DMS79 treated with DMSO at 0.1 percent for 48 hours (cell line): ENCODE measurements at regions not wholly inside any gene's neighbourhood (a gene's known extent, or its start where the extent isn't known, plus 50 kb on each side); places are given as distances from the start of the nearest gene placed in this dataset.

Experiments
- DNase-seq: peaks from one replicate; lab custom pipeline; 2025; lab: John Stamatoyannopoulos, UW

- DNase-seq = no peak
These were observed 94.5 kb upstream of the FOXP4 start for GRCh38 chr6:41451515-41452163.

DNA sequence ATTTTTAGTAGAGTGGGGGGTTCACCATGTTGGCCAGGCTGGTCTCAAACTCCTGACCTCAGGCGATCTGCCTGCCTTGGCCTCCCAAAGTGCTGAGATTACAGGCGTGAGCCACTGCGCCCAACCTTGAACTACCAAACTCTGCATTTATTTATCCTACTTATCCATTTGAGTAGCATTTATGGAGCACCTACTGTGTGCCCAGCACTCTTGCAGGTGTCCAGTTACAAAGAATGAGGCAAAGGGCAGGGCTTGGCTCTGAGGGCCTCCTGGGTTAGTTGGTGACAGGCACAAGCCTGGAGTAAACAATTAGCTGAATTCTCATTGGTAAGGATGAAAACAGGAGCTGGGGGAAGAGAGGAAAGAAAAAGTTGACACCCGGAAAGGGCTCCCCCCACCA is 93.4 kb upstream of the FOXP4 start:
- DNase-seq = no peak

DNA sequence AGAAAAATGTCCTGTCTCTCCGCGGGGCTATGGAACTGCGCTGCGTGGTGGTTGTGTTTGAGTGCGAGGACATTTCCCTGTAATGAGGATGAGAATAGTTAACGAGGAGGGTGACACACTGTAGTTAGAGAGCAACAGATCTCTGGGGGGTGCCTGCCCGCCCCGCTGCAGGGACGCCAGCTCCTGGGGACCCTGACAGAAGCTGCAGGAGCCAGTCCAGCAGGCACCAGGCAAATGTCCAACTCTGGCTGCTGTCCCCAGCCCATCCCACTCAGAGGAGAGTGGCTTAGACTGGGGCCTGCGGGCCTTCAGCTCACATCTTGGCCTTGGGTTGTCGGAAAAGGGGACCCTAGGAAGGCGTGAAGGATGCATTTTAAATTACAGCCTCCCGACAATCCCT is 92.9 kb upstream of the FOXP4 start:
- no peak for DNase-seq

DNA sequence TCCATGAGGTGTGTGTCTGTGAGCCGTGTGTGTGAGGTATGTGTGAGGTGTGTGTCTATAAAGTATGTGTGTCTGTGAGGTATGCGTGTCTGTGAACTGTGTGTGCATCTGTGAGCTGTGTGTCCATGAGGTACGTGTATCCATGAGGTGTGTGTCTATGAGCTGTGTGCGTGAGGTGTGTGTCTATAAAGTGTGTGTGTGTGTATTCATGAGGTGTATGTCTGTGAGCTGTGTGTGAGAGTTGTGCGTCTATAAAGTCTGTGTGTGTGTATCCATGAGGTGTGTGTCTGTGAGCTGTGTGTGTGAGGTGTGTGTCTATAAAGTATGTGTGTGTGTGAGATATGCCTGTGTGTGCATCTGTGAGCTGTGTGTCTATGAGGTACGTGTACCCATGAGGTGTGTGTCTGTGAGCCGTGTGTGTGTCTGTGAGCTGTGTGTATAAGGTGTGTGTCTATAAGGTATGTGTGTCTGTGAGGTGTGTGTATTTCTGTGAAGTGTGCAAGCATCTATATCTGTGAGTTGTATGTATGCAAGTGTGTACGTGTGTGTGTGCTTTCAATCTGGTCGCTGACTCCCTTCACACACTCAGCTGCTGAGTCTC is 91.9 kb upstream of the FOXP4 start:
- no peak for DNase-seq

DNA sequence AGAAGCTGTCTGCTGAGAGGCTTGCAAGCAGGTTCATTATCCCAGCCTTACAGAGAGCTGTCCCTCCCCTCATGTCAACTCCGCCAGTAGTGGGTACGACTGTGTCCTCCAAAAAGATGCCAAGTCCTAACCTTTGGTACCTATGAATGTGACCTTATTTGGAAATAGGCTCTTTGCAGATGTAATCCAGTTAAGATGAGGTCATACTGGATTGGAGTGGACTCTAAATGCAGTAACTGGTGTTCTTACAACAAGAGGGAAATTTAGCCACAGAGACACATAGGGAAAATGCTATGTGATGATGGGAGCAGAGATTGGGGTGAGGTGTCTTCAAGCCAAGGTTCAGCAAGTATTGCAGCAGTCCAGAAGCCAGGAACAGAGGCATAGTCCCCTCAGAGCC is 90.8 kb upstream of the FOXP4 start:
- no peak for DNase-seq

GRCh38 chr6:41455818-41456217 is 90.4 kb upstream of the FOXP4 start:
- no peak for DNase-seq

DNA sequence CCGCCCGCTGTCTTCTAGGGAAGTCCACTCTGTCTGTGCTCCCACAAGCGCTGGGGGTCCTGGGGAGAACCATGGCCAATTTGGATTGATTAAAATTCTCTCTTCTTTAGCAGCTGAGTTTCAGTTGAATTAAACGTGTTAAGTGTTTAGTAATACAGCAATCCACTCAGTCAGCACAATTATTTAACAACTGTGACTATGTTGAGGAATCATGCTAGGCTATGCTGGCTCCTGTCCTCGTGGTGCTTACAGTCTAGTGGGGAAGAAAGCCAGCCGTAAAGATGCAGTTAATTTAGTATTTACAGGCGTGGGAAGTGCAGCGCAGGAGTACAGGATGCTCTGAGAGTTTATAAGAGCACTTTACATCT is 88.9 kb upstream of the FOXP4 start:
- no peak for DNase-seq

DNA sequence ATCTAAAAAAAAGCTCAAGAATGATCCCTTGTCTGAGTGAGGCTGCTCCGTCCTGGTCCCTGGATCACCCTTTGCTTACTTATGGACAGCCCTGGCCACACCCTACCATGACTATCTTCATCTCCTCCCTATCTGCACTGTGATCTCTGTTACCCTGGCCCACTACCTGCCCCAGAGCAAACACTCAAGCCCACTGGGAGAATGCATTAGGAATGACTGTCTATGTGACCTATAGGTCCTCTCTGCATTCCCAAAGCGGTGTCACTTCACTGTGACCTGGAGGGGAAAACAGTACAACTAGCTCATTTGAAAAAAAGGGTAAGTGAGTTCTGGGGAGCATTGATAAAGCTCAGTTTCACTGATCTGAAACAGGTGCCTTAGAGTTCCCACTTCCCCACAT is 86.4 kb upstream of the FOXP4 start:
- DNase-seq = no peak

DNA sequence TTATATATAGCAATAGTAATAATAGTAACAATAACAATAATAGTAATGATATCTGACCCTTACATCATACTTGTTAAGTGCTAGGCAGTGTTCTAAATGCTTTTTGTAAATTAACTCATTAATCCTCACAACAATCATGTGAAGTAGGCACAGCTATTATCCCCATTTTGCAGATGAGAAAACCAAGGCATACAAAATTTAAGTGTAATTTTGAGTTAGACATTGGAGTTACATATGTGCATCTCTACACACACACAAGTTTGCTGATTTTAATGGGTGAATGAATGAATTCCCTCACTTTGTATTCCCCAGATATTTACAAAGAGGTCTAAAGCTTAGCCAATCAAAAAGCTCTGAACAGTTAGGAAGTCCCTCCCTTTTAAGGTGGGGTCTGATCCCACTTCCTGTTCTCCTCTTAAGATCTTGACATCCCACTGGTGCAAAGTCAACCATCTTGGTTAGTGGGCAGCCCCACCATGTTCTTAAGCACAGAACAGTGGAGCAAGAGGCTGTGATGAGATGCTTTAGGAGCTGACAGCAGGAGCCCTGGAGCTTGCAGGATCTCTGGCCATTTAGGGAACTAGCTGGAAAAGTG is 85.3 kb upstream of the FOXP4 start:
- DNase-seq = no peak

- DNase-seq = no peak
These were observed 84.1 kb upstream of the FOXP4 start for GRCh38 chr6:41462033-41462432.

- no peak for DNase-seq
These were observed 82.9 kb upstream of the FOXP4 start for GRCh38 chr6:41463062-41463930.

- DNase-seq = no peak
These were observed 82.2 kb upstream of the FOXP4 start for GRCh38 chr6:41464019-41464418.

DNA sequence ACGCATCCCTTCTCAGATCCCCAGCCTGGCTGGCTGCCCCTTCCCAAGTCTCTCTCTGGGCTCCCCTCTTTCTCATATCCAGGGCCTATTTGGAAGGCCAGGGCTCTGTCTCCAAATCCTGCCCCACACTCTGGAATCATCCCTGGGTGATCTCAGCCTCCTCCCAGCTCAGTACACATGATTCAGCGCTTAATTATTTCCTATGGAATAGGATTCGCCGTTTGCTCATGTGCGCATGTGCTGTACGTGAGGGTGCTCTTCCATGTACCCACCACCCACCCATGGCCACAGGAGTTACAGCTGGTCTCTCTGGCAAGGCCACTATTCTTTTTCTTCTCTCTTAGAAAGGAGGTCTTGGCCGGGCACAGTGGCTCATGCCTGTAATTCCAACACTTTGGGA is 81.7 kb upstream of the FOXP4 start:
- DNase-seq = no peak

DNA sequence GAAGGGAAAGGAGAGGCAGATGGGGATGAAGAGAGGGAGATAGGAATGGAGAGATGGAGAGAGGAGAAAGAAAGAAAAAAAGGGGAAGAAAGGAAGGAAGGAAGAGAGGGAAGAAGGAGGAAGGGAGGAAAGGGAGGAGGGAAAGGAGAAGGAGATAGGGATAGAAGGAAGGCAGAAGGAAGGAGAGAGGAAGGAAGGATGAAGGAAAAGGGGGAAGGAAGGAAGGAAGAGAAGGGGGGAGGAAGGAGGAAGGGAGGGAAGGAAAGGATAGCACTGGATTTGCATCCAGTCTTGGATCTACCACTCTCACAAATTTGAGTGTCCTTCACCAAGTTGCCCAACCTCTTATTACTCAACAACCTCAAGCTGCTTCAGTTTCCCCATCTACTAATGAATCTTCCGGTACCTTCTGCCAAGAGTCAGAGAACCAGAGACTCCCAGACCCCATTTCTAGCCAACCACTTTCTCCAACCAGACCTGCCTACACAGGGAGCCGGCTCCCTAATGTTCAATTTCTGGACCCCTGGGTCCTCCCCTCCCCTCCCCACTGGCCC is 79.7 kb upstream of the FOXP4 start:
- DNase-seq = no peak

- no peak for DNase-seq
These were observed 79.1 kb upstream of the FOXP4 start for GRCh38 chr6:41467061-41467460.

- DNase-seq = no peak
These were observed 78.4 kb upstream of the FOXP4 start for GRCh38 chr6:41467627-41468404.

DNA sequence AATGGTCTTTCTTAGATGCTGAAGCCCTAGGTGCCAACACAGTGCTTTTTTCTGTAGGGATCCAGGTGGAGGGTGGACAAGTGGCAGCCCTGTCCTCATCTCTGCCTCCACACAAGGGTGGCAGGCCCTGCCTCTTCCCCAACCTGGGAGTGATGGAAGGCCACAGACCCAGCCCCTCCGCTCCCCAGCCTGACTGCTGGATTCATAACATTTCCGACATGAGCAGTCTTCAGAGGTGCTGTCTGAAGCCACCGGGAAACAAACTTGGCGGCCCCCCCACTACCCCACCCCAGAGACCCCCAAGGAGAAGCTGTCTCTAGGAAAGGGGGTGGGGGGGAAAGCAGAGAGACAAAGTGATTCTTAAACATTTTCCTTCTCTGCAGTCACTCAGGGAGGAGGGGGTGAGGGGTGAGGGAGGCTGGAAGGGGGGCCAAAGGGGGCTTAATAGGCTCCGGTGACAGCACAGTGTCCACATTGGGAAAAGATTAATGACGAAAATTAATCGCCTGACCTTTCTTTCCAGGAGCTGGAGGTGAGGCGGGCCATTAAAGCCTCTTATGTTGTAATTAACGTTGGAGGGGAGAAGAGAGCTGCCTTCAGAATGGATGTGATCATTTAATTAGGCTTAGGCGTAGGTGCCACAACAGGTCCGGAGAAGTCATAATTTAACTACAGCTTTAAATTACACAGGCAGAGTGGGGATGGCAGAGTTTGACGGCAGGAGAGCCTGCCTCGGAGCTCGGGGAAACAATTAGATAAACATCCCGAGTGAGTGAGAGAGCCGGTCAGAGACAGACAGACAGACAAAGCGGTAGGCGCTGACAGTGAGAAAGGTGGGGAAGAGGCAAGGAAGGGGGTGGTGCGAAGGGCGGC is 76.8 kb upstream of the FOXP4 start:
- DNase-seq = no peak

DNA sequence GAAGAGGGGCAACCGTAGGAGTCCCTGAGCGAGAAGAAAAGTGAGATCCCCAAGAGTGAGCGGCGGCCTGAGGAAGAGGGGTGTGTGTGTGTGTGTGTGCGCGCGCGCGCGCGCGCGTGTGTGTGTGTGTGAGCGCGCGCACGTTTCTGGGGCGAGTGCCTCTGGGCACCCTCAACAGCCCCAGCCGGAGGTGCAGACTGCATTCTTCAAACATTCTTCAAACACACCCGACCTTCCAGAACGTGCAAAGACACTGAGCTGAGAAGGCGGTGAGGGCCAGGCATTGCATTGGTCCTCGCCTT is 76.2 kb upstream of the FOXP4 start:
- no peak for DNase-seq

DNA sequence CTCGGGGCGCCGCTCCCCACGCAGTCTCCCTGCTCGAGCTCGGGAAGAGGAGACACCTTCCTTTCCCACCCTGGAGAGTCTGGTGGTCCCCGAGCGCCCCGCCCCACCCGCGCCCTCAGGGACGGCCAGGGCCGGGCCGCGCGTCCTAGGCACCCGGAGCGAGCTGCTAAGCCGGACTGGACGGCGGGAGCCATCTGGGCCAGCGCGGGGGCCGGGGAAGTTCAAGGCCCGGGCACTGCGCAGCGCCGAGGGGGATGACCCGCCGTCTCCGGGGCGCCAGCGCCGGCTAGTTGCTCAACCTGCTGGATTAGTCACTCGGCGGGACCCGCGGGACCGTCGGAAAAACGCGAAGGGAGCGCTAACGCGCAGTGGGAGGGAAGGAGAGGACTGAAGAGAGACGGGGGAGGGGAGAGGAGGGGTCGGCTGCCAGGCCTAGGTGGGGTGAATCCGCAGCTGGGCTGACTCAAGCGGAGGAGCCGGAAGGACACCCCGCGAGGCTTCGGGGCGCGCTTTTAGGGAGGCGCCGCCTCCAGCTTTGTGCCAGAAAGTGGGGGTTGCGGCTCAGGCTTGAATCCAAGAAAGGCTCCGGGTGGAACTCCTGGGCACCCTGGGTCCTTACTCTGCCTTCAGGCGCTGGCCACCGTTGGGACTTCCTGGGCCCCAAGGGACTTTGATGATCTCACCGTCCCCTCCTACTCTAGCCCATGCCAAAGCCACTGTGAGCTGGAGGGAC is 75.7 kb upstream of the FOXP4 start:
- no peak for DNase-seq
